K562 (cell line): ENCODE measurements at regions not wholly inside any gene's neighbourhood (a gene's known extent, or its start where the extent isn't known, plus 50 kb on each side); places are given as distances from the start of the nearest gene placed in this dataset.

Experiments used
- NCOA2 ChIP-seq, 2 experiments: fragments of 450-650 bp; IDR thresholded peaks; 2 replicates each; pipeline ENCODE4 v1.6.1; 2018; ENCODE audit warnings: mild to moderate bottlenecking in 2 of 2, moderate library complexity in 1 of 2; ENCODE audit not compliant: partially characterized antibody in 2 of 2
- TF ChIP-seq, protein P1 (sequence below), 3 experiments: IDR thresholded peaks in 2 of 3; conservative IDR thresholded peaks in 1 of 3; 2 replicates each; pipeline ENCODE4 v1.5.1; 2011 to 2012; ENCODE audit warnings: low read length in 3 of 3, mild to moderate bottlenecking in 3 of 3, control low read depth in 2 of 3, improper control_type of control experiment in 1 of 3, inconsistent platforms in 1 of 3, low read depth in 1 of 3, mixed read lengths in 1 of 3, moderate library complexity in 1 of 3; ENCODE audit not compliant: insufficient read depth in 2 of 3

DNA sequence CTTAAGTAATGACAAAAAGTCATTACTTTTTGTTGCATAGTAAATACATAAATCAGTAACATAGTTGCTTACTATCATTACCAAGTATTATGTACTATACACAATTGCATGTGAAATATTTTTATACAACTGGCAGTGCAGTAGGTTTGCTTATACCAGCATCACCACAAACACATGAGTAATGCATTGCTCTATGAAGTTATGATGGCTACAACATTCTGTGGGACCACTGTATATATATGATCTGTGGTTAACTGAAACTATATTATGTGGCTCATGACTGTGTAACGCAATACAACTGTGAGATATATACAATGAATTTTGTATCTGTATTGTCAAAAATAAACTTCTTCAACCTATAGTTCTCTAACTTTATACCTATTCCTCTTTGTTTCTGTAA is 113.7 kb upstream of the RBMS3 start:
- TF ChIP-seq NCOA2 (IDR thresholded peaks at IDR 0.05; ENCODE audit: partially characterized antibody in 2 of 2), result no peak
- TF ChIP-seq, protein P1, sequence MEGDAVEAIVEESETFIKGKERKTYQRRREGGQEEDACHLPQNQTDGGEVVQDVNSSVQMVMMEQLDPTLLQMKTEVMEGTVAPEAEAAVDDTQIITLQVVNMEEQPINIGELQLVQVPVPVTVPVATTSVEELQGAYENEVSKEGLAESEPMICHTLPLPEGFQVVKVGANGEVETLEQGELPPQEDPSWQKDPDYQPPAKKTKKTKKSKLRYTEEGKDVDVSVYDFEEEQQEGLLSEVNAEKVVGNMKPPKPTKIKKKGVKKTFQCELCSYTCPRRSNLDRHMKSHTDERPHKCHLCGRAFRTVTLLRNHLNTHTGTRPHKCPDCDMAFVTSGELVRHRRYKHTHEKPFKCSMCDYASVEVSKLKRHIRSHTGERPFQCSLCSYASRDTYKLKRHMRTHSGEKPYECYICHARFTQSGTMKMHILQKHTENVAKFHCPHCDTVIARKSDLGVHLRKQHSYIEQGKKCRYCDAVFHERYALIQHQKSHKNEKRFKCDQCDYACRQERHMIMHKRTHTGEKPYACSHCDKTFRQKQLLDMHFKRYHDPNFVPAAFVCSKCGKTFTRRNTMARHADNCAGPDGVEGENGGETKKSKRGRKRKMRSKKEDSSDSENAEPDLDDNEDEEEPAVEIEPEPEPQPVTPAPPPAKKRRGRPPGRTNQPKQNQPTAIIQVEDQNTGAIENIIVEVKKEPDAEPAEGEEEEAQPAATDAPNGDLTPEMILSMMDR (IDR thresholded peaks at IDR 0.05 in 2 of 3, conservative IDR thresholded peaks at IDR 0.05 in 1 of 3; ENCODE audit: insufficient read depth in 2 of 3, low read depth in 1 of 3, low read length in 3 of 3), result no peak
